H1 (cell line): ENCODE measurements at regions not wholly inside any gene's neighbourhood (a gene's known extent, or its start where the extent isn't known, plus 50 kb on each side); places are given as distances from the start of the nearest gene placed in this dataset.

Experiments
- CTCF ChIA-PET: fragments of 300-600 bp; sonication (Branson Sonifier 250); formaldehyde crosslinking; loops from one replicate; lab custom pipeline; 2021; ENCODE audit not compliant: partially characterized antibody; lab: Charles Lee
- POLR2A ChIA-PET: fragments of 300-600 bp; sonication (Branson Sonifier 250); formaldehyde crosslinking; loops from one replicate; lab custom pipeline; 2021; ENCODE audit warnings: inconsistent platforms; ENCODE audit not compliant: partially characterized antibody; lab: Charles Lee
- DNase-seq, 2 experiments: peaks; one replicate each; pipeline versions ENCODE4 v3.0.0 to v3.0.0-alpha.2; 2010 to 2022; ENCODE audit warnings: low spot score in 2 of 2, low read depth in 1 of 2, mixed read lengths in 1 of 2
- FAIRE-seq: peaks from 2 replicates; lab custom pipeline; 2011; peaks lifted over from hg19 to GRCh38; lab: Jason Lieb, UNC
- H2AFZ ChIP-seq: 2 replicates; pipeline ENCODE4 v1.8.1; 2012; ENCODE audit warnings: low read length, inconsistent platforms
- H2AK5ac ChIP-seq: 2 replicates; pipeline ENCODE4 v1.6.1; 2013; ENCODE audit warnings: low read depth, low read length
- H2BK120ac ChIP-seq: replicated peaks from 2 replicates; pipeline ENCODE3; 2013; ENCODE audit warnings: low read depth, low read length, inconsistent platforms
- H2BK12ac ChIP-seq: 2 replicates; pipeline ENCODE4 v1.6.1; 2013; ENCODE audit warnings: low read depth, low read length
- H2BK15ac ChIP-seq: 2 replicates; pipeline ENCODE4 v1.6.1; 2013; ENCODE audit warnings: low read length
- H2BK20ac ChIP-seq: 2 replicates; pipeline ENCODE4 v1.6.1; 2013; ENCODE audit warnings: low read length
- H2BK5ac ChIP-seq: 2 replicates; pipeline ENCODE4 v1.6.1; 2013; ENCODE audit warnings: low read depth, low read length
- H3K14ac ChIP-seq: 2 replicates; pipeline ENCODE4 v1.6.1; 2013; ENCODE audit warnings: inconsistent platforms; ENCODE audit not compliant: insufficient read length
- H3K18ac ChIP-seq: 2 replicates; pipeline ENCODE4 v1.6.1; 2013; ENCODE audit warnings: low read length; ENCODE audit errors: extremely low read depth
- H3K23ac ChIP-seq: 2 replicates; pipeline ENCODE4 v1.6.1; 2013; ENCODE audit warnings: inconsistent platforms; ENCODE audit not compliant: insufficient read length
- H3K23me2 ChIP-seq: 2 replicates; pipeline ENCODE4 v1.6.1; 2013; ENCODE audit warnings: low read depth, low read length
- H3K27ac ChIP-seq: 2 replicates; pipeline ENCODE4 v1.6.1; 2011; ENCODE audit warnings: low read depth, low read length, inconsistent platforms
- H3K27me3 ChIP-seq, 4 experiments: replicated peaks in 1 of 4; 1 replicate in 1 of 4; 2 replicates in 3 of 4; pipeline versions ENCODE4 v1.6.1 to v1.8.1; 2011 to 2013; ENCODE audit warnings: low read length in 3 of 4, mild to moderate bottlenecking in 3 of 4, inconsistent platforms in 2 of 4, mixed read lengths in 2 of 4, moderate library complexity in 1 of 4; ENCODE audit not compliant: control insufficient read depth in 3 of 4, insufficient read depth in 3 of 4; ENCODE audit errors: extremely low read depth in 1 of 4
- H3K36me3 ChIP-seq, 4 experiments: 2 replicates each; pipeline versions ENCODE4 v1.6.1 to v1.8.1; 2011 to 2013; ENCODE audit warnings: mild to moderate bottlenecking in 4 of 4, low read length in 3 of 4, moderate library complexity in 2 of 4, control low read depth in 1 of 4, inconsistent platforms in 1 of 4; ENCODE audit not compliant: insufficient read depth in 4 of 4, control insufficient read depth in 2 of 4
- H3K4ac ChIP-seq: replicated peaks from 2 replicates; pipeline ENCODE3; 2013; ENCODE audit warnings: low read length, low read depth, mixed read lengths, inconsistent platforms; ENCODE audit not compliant: insufficient read length
- H3K4me1 ChIP-seq, 4 experiments: replicated peaks in 1 of 4; 1 replicate in 1 of 4; 2 replicates in 3 of 4; pipeline versions ENCODE4 v1.6.1 to v1.8.1; 2011 to 2013; ENCODE audit warnings: low read length in 3 of 4, inconsistent platforms in 2 of 4, mixed read lengths in 1 of 4; ENCODE audit not compliant: insufficient read depth in 4 of 4, control insufficient read depth in 3 of 4
- H3K4me2 ChIP-seq, 2 experiments: 2 replicates each; pipeline versions ENCODE4 v1.6.1 to v1.8.1; 2011 to 2013; ENCODE audit warnings: low read depth in 2 of 2, low read length in 2 of 2, control low read depth in 1 of 2, inconsistent platforms in 1 of 2, mild to moderate bottlenecking in 1 of 2; ENCODE audit not compliant: insufficient read depth in 1 of 2
- H3K4me3 ChIP-seq, 4 experiments: fragments of 200-600, 300-600 bp in 1 of 4; sonication (generic), shearing (Covaris generic), sonication (Bioruptor Twin) in 1 of 4; 2 replicates each; pipeline versions ENCODE4 v1.5.1 to v1.8.1; 2011 to 2016; ENCODE audit warnings: low read length in 4 of 4, low read depth in 3 of 4, control low read depth in 2 of 4, inconsistent platforms in 2 of 4, mild to moderate bottlenecking in 2 of 4, mixed read lengths in 1 of 4, moderate library complexity in 1 of 4; ENCODE audit not compliant: insufficient read depth in 2 of 4; ENCODE audit errors: extremely low read depth in 1 of 4
- H3K56ac ChIP-seq: replicated peaks from 2 replicates; pipeline ENCODE3; 2013; ENCODE audit warnings: low read depth, mild to moderate bottlenecking, mixed read lengths, low read length, inconsistent platforms; ENCODE audit not compliant: insufficient read length
- H3K79me1 ChIP-seq: 2 replicates; pipeline ENCODE4 v1.6.1; 2013; ENCODE audit warnings: low read depth, low read length, control low read depth
- H3K79me2 ChIP-seq, 2 experiments: 2 replicates each; pipeline versions ENCODE4 v1.6.1 to v1.8.1; 2012 to 2013; ENCODE audit warnings: low read length in 2 of 2, mild to moderate bottlenecking in 2 of 2, inconsistent platforms in 1 of 2; ENCODE audit not compliant: insufficient read depth in 2 of 2, control insufficient read depth in 1 of 2
- H3K9ac ChIP-seq, 4 experiments: replicated peaks in 1 of 4; 1 replicate in 1 of 4; 2 replicates in 3 of 4; pipeline versions ENCODE4 v1.6.1 to v1.8.1; 2011 to 2013; ENCODE audit warnings: low read depth in 3 of 4, low read length in 3 of 4, control low read depth in 2 of 4, mild to moderate bottlenecking in 2 of 4, moderate library complexity in 2 of 4, inconsistent platforms in 1 of 4; ENCODE audit errors: extremely low read depth in 1 of 4
- H3K9me3 ChIP-seq, 2 experiments: 2 replicates each; pipeline versions ENCODE4 v1.6.1 to v1.8.1; 2012 to 2013; ENCODE audit warnings: mild to moderate bottlenecking in 2 of 2, moderate library complexity in 2 of 2, control low read depth in 1 of 2, inconsistent platforms in 1 of 2, low read depth in 1 of 2, low read length in 1 of 2, mixed read lengths in 1 of 2; ENCODE audit not compliant: insufficient read depth in 2 of 2
- H4K20me1 ChIP-seq, 2 experiments: replicated peaks in 1 of 2; 2 replicates each; pipeline versions ENCODE3 to v1.8.1; 2011 to 2013; ENCODE audit warnings: inconsistent platforms in 2 of 2, low read length in 2 of 2, mild to moderate bottlenecking in 1 of 2; ENCODE audit not compliant: insufficient read depth in 2 of 2, control insufficient read depth in 1 of 2
- H4K5ac ChIP-seq: 2 replicates; pipeline ENCODE4 v1.6.1; 2013; ENCODE audit warnings: low read length, low read depth, mixed read lengths, inconsistent platforms; ENCODE audit not compliant: insufficient read length
- H4K8ac ChIP-seq: 2 replicates; pipeline ENCODE4 v1.8.0; 2013; ENCODE audit warnings: mild to moderate bottlenecking, moderate library complexity, low read length, inconsistent platforms; ENCODE audit not compliant: insufficient read depth; ENCODE audit errors: extremely low read depth
- H4K91ac ChIP-seq: replicated peaks from 2 replicates; pipeline ENCODE3; 2013; ENCODE audit warnings: low read length, mixed read lengths, inconsistent platforms; ENCODE audit not compliant: insufficient read length
- ATF2 ChIP-seq: IDR thresholded peaks from 2 replicates; pipeline ENCODE4 v1.6.1; 2012; ENCODE audit warnings: low read length, inconsistent platforms
- BACH1 ChIP-seq: IDR thresholded peaks from 2 replicates; pipeline ENCODE4 v1.6.1; 2012; ENCODE audit warnings: low read length, improper control_type of control experiment
- CBX5 ChIP-seq: fragments of 300-800, 300-1000 bp; sonication (generic); IDR thresholded peaks from 2 replicates; pipeline ENCODE4 v1.7.1; 2016; ENCODE audit warnings: antibody characterized with exemption, low read length, low read depth
- CTBP2 ChIP-seq: IDR thresholded peaks from 2 replicates; pipeline ENCODE4 v1.7.0; 2011; ENCODE audit warnings: borderline replicate concordance, mild to moderate bottlenecking, moderate library complexity, mixed read lengths, low read length; ENCODE audit not compliant: insufficient read depth, insufficient read length
- EGR1 ChIP-seq: IDR thresholded peaks from 2 replicates; pipeline ENCODE4 v1.6.1; 2011; ENCODE audit warnings: low read depth, low read length, borderline replicate concordance
- EZH2 ChIP-seq: fragments of 200-600 bp; sonication (generic); IDR thresholded peaks from 2 replicates; pipeline ENCODE4 v1.7.1; 2012; ENCODE audit warnings: low read depth, mild to moderate bottlenecking, moderate library complexity, low read length, inconsistent platforms; ENCODE audit not compliant: severe bottlenecking
- KDM1A ChIP-seq: fragments of 200-600, 300-600 bp; sonication (generic); IDR thresholded peaks from 2 replicates; pipeline ENCODE4 v1.7.1; 2016; ENCODE audit warnings: mild to moderate bottlenecking, low read length, borderline replicate concordance
- RNF2 ChIP-seq: fragments of 200-900, 300-1000 bp; sonication (generic); IDR thresholded peaks from 2 replicates; pipeline ENCODE4 v1.7.1; 2016; ENCODE audit warnings: borderline replicate concordance, low read depth, mild to moderate bottlenecking, antibody characterized with exemption, low read length; ENCODE audit not compliant: poor library complexity, severe bottlenecking; ENCODE audit errors: missing control alignments
- SUZ12 ChIP-seq: fragments of 200-600 bp; sonication (generic); IDR thresholded peaks from 2 replicates; pipeline ENCODE4 v1.6.1; 2012; ENCODE audit warnings: mild to moderate bottlenecking, inconsistent platforms, low read length, moderate library complexity, mixed read lengths
- TEAD4 ChIP-seq: IDR thresholded peaks from 2 replicates; pipeline ENCODE4 v1.6.1; 2012; ENCODE audit warnings: low read depth, low read length, inconsistent platforms, mixed read lengths
- WGBS, 2 experiments: shearing (Covaris generic) in 1 of 2; methylation state at CpG; one replicate each; pipeline versions ENCODE4 v1.1.6 to v1.1.7; 2013 to 2015; ENCODE audit warnings: low lambda C conversion rate in 2 of 2, mixed read lengths in 2 of 2, inconsistent platforms in 1 of 2, low coverage in 1 of 2, missing lambda C conversion rate in 1 of 2; ENCODE audit not compliant: insufficient replicate concordance in 2 of 2, insufficient coverage in 1 of 2, insufficient read length in 1 of 2; ENCODE audit errors: extremely low coverage in 1 of 2, missing lambda C conversion rate in 1 of 2; 5-methylcytosine and 5-hydroxymethylcytosine counted together
- TF ChIP-seq, protein P1 (sequence below): IDR thresholded peaks from 2 replicates; pipeline ENCODE4 v1.6.1; 2012; ENCODE audit warnings: inconsistent platforms

GRCh38 chr4:133585323-133585722 is 436.2 kb downstream of the PCDH10 start:
- CTCF ChIA-PET = interaction anchor here (0.7 to 2.3 kb wide), 8 partner anchors 10 to 439 kb away, joined by 3 to 11 read pairs (median 4); no protein-coding TSS in a partner anchor
- TF ChIP-seq KDM1A (no peak), EZH2 (no peak), CTBP2 (no peak), BACH1 (no peak), ATF2 (no peak), EGR1 (no peak), TEAD4 (no peak), SUZ12 (no peak), RNF2 (no peak), CBX5 (no peak)
- TF ChIP-seq, protein P1, sequence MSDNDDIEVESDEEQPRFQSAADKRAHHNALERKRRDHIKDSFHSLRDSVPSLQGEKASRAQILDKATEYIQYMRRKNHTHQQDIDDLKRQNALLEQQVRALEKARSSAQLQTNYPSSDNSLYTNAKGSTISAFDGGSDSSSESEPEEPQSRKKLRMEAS = no peak

More at GRCh38 chr4:133585323-133585722, 436.2 kb downstream of the PCDH10 start:
- no peak overlapping the region for H3K27ac ChIP-seq
- H3K4me3 ChIP-seq = no peak overlapping the region
- H3K56ac ChIP-seq = no peak overlapping the region
- no peaks in the 10 kb centered on the region for H3K79me2 ChIP-seq
- no peak overlapping the region for H3K23ac ChIP-seq
- no peaks in the 10 kb centered on the region for H3K27me3 ChIP-seq
- no peak overlapping the region for H2AK5ac ChIP-seq
- H4K20me1 ChIP-seq = no peaks in the 10 kb centered on the region
- no peak overlapping the region for H3K4me2 ChIP-seq
- H2AFZ ChIP-seq = no peak overlapping the region
- no peak for DNase-seq
- H2BK20ac ChIP-seq = peak overlapping the region; percentile 62; the same call in 1 of the 2 replicates
- POLR2A ChIA-PET = no interaction called here
- no peak overlapping the region for H2BK120ac ChIP-seq
- H3K14ac ChIP-seq = no peak overlapping the region
- no peaks in the 10 kb centered on the region; a peak in 3 of 8 replicates for H3K36me3 ChIP-seq
- H4K8ac ChIP-seq = peak overlapping the region; percentile 18; the same call in 1 of the 2 replicates
- peaks cover 0 to 2% of the 10 kb centered on the region in 2 experiments; a peak in 1 of 4 replicates for H3K9me3 ChIP-seq
- WGBS, 2 experiments = 93% methylated on average over 8 of the region's 8 CpGs; no CpG with 5 or more reads in 1 of the 2 experiments
- H3K4ac ChIP-seq = no peak overlapping the region
- no peak overlapping the region for H2BK15ac ChIP-seq
- H3K4me1 ChIP-seq = no peaks in the 10 kb centered on the region
- H4K91ac ChIP-seq = no peak overlapping the region
- no peaks in the 10 kb centered on the region for H3K79me1 ChIP-seq
- no peak overlapping the region for H2BK5ac ChIP-seq
- H4K5ac ChIP-seq = no peak overlapping the region
- H3K18ac ChIP-seq = no peak overlapping the region
- H3K9ac ChIP-seq = no peak overlapping the region
- no peaks in the 10 kb centered on the region for H3K23me2 ChIP-seq
- no peak overlapping the region for H2BK12ac ChIP-seq
- FAIRE-seq = no peak
